HepG2 (cell line): ENCODE measurements at regions not wholly inside any gene's neighbourhood (a gene's known extent, or its start where the extent isn't known, plus 50 kb on each side); places are given as distances from the start of the nearest gene placed in this dataset.

Source experiments
- ATAC-seq: fragments of 200-7000 bp; cut with Tn5 transposase; 3 replicates; pipeline ENCODE4 v1.9.1; 2020; ENCODE audit warnings: mild to moderate bottlenecking, moderate library complexity
- BruUV-seq: library from RNA; stranded (reverse); fragments of 400-500 nt; replicated peaks from 2 replicates; lab custom pipeline; 2021; lab: Mats Ljungman, UMichigan
- CTCF ChIA-PET: fragments of 300-600 bp; formaldehyde crosslinking; extraction: SDS; loops from one replicate; lab custom pipeline; 2021; ENCODE audit warnings: low total read pairs, inconsistent platforms, low intra/inter-chr PET ratio; lab: Yijun Ruan, JAX
- POLR2A ChIA-PET: fragments of 350-600 bp; sonication (Branson Sonifier 250); formaldehyde crosslinking; loops from one replicate; lab custom pipeline; 2020; ENCODE audit warnings: antibody characterized with exemption, inconsistent platforms; lab: Yijun Ruan, JAX
- DNase-seq: peaks from one replicate; pipeline ENCODE4 v3.0.0-alpha.2; 2015; ENCODE audit warnings: low spot score
- FAIRE-seq: peaks from 3 replicates; lab custom pipeline; 2011; peaks lifted over from hg19 to GRCh38; lab: Jason Lieb, UNC
- H2AFZ ChIP-seq: one replicate; pipeline ENCODE4 v1.6.1; 2011; ENCODE audit warnings: low read length, inconsistent platforms
- H3K27ac ChIP-seq: fragments of 300-600 bp; 3 replicates; pipeline ENCODE4 v1.8.0; 2011; ENCODE audit warnings: mixed run types, mild to moderate bottlenecking, mixed read lengths, low read length, inconsistent platforms; ENCODE audit not compliant: insufficient read depth; ENCODE audit errors: extremely low read length
- H3K27me3 ChIP-seq, 2 experiments: fragments of 200-600 bp in 1 of 2; 2 replicates in 1 of 2; 3 replicates in 1 of 2; pipeline versions ENCODE4 v1.6.0 to v1.8.0; 2011; ENCODE audit warnings: low read length in 2 of 2, mild to moderate bottlenecking in 2 of 2, moderate library complexity in 2 of 2, inconsistent platforms in 1 of 2; ENCODE audit not compliant: insufficient read depth in 2 of 2, control insufficient read depth in 1 of 2
- H3K36me3 ChIP-seq, 2 experiments: fragments of 200-600 bp in 1 of 2; replicated peaks in 1 of 2; 2 replicates in 1 of 2; 3 replicates in 1 of 2; pipeline versions ENCODE4 v1.5.1 to v1.8.0; 2011; ENCODE audit warnings: low read length in 2 of 2, inconsistent platforms in 1 of 2; ENCODE audit not compliant: insufficient read depth in 2 of 2, control insufficient read depth in 1 of 2
- H3K4me1 ChIP-seq: 2 replicates; pipeline ENCODE4 v1.5.1; 2012; ENCODE audit warnings: low read length, inconsistent platforms; ENCODE audit not compliant: insufficient read depth
- H3K4me2 ChIP-seq: 2 replicates; pipeline ENCODE4 v1.6.0; 2011; ENCODE audit warnings: low read depth, low read length, inconsistent platforms
- H3K4me3 ChIP-seq, 3 experiments: fragments of 200-600 bp in 1 of 3; sonication (generic), shearing (Covaris generic) in 1 of 3; replicated peaks in 1 of 3; 2 replicates each; pipeline ENCODE4 v1.5.1; 2011 to 2016; ENCODE audit warnings: low read length in 3 of 3, inconsistent platforms in 2 of 3, low read depth in 2 of 3, mild to moderate bottlenecking in 2 of 3, control low read depth in 1 of 3, mixed read lengths in 1 of 3; ENCODE audit not compliant: insufficient read depth in 1 of 3
- H3K79me2 ChIP-seq: one replicate; pipeline ENCODE4 v1.6.1; 2011; ENCODE audit warnings: low read length, inconsistent platforms; ENCODE audit not compliant: insufficient read depth
- H3K9ac ChIP-seq: 2 replicates; pipeline ENCODE4 v1.6.0; 2011; ENCODE audit warnings: mild to moderate bottlenecking, low read depth, low read length, inconsistent platforms; ENCODE audit not compliant: insufficient read depth
- H3K9me3 ChIP-seq: 2 replicates; pipeline ENCODE4 v1.5.1; 2012; ENCODE audit warnings: mild to moderate bottlenecking, low read length
- H4K20me1 ChIP-seq: 2 replicates; pipeline ENCODE4 v1.6.0; 2011; ENCODE audit warnings: inconsistent platforms, mild to moderate bottlenecking, low read length, moderate library complexity; ENCODE audit not compliant: insufficient read depth
- CEBPG ChIP-seq: IDR thresholded peaks from 2 replicates; pipeline ENCODE4 v1.6.1; 2016
- NFAT5 ChIP-seq: sonication (generic); formaldehyde crosslinking; IDR thresholded peaks from 2 replicates; pipeline ENCODE4 v1.4.0; 2020; ENCODE audit warnings: missing genetic modification reagents
- RELA ChIP-seq: sonication (generic); formaldehyde crosslinking; IDR thresholded peaks from 2 replicates; pipeline ENCODE4 v1.4.0; 2020; ENCODE audit warnings: missing genetic modification reagents
- RXRA ChIP-seq: sonication (generic); formaldehyde crosslinking; IDR thresholded peaks from 2 replicates; pipeline ENCODE4 v1.5.1; 2020; ENCODE audit warnings: missing genetic modification reagents
- ZNF136 ChIP-seq: sonication (generic); formaldehyde crosslinking; IDR thresholded peaks from 2 replicates; pipeline ENCODE4 v1.8.1; 2022; ENCODE audit warnings: low read depth, mild to moderate bottlenecking, moderate library complexity, missing genetic modification reagents
- ZNF296 ChIP-seq: sonication (generic); formaldehyde crosslinking; conservative IDR thresholded peaks from 2 replicates; pipeline ENCODE4 v1.5.0; 2020; ENCODE audit warnings: mild to moderate bottlenecking, missing genetic modification reagents
- ZNF503 ChIP-seq: sonication (generic); formaldehyde crosslinking; IDR thresholded peaks from 2 replicates; pipeline ENCODE4 v1.4.0; 2020; ENCODE audit warnings: missing genetic modification reagents
- ZNF768 ChIP-seq: sonication (generic); formaldehyde crosslinking; IDR thresholded peaks from 2 replicates; pipeline ENCODE4 v1.4.0; 2020; ENCODE audit warnings: missing genetic modification reagents
- whole genome bisulfite sequencing: methylation state at CpG from one replicate; pipeline ENCODE4 v1.1.6; 2017; ENCODE audit warnings: low lambda C conversion rate; 5-methylcytosine and 5-hydroxymethylcytosine counted together
- in situ Hi-C: cut with HindIII; loops from 2 replicates; pipeline ENCODE4 v1.10.0; 2017; ENCODE audit warnings: low pct_unique_long_range_greater_than_20kb; ENCODE audit not compliant: extremely low pct_ligation_motif_present
- intact Hi-C: fragments of 100-400 bp; cut with micrococcal nuclease; formaldehyde crosslinking; loops from one replicate; pipeline ENCODE4 v1.10.0; 2022; ENCODE audit not compliant: unreplicated experiment

- FAIRE-seq (no peak), DNase-seq (no peak)
- Histone ChIP-seq H3K4me2 (no peak overlapping the region), H3K79me2 (no peaks in the 10 kb centered on the region), H2AFZ (no peak overlapping the region), H3K36me3 (no peaks in the 10 kb centered on the region), H4K20me1 (no peaks in the 10 kb centered on the region), H3K4me1 (no peaks in the 10 kb centered on the region), H3K27me3 (peaks cover 2 to 35% of the 10 kb centered on the region in 2 experiments; a peak in 4 of 5 replicates), H3K27ac (no peak overlapping the region)
- in situ Hi-C loops: no loop called here
- no TSS peak for BruUV-seq
- intact Hi-C loops: no loop called here
- 24% methylated on average over 10 of the region's 15 CpGs for WGBS
- CTCF ChIA-PET: no interaction called here
- no peak for TF ChIP-seq ZNF503 (CRISPR knock-in tag)
- TF ChIP-seq ZNF768: peak; percentile 88
- TF ChIP-seq RXRA (CRISPR knock-in tag): no peak
- TF ChIP-seq ZNF136 (CRISPR knock-in tag): no peak
- TF ChIP-seq RELA: no peak
- TF ChIP-seq CEBPG: no peak
- no peak for TF ChIP-seq NFAT5 (CRISPR knock-in tag)
- TF ChIP-seq ZNF296: no peak
- TF ChIP-seq, all 625 proteins: peak for 1
- Histone ChIP-seq H3K4me3 (no peak overlapping the region), H3K9me3 (no peaks in the 10 kb centered on the region), H3K9ac (no peak overlapping the region)
- POLR2A ChIA-PET: no interaction called here
- no peak for ATAC-seq
Observed at GRCh38 chr12:111193977-111194702, 174.8 kb downstream of the PHETA1 start.
